EL (cell line): ENCODE measurements at regions not wholly inside any gene's neighbourhood (a gene's known extent, or its start where the extent isn't known, plus 50 kb on each side); places are given as distances from the start of the nearest gene placed in this dataset.

Experiments
- DNase-seq: peaks from one replicate; pipeline ENCODE4 v3.0.0-alpha.2; 2016

- DNase-seq = no peak
Measured at GRCh38 chr1:168920456-168921094, 185.9 kb upstream of the ATP1B1 start.

GRCh38 chr1:168921629-168922028 lies 184.9 kb upstream of the ATP1B1 start:
- DNase-seq = no peak

GRCh38 chr1:168923521-168924136 lies 182.9 kb upstream of the ATP1B1 start:
- DNase-seq = no peak

- DNase-seq = no peak
Measured at GRCh38 chr1:168924976-168925375, 181.5 kb upstream of the ATP1B1 start.

- DNase-seq = no peak
Measured at GRCh38 chr1:168926236-168926635, 180.3 kb upstream of the ATP1B1 start.

- DNase-seq = no peak
Measured at GRCh38 chr1:168932539-168932938, 174.0 kb upstream of the ATP1B1 start.

GRCh38 chr1:168933141-168933805 lies 173.2 kb upstream of the ATP1B1 start:
- no peak for DNase-seq

GRCh38 chr1:168939110-168939946 lies 167.2 kb upstream of the ATP1B1 start:
- DNase-seq = no peak

GRCh38 chr1:168939947-168940223 lies 166.6 kb upstream of the ATP1B1 start:
- DNase-seq = no peak

GRCh38 chr1:168941640-168942039 lies 164.8 kb upstream of the ATP1B1 start:
- DNase-seq = no peak

- DNase-seq = no peak
Measured at GRCh38 chr1:168942165-168942564, 164.3 kb upstream of the ATP1B1 start.

GRCh38 chr1:168945870-168946269 lies 160.6 kb upstream of the ATP1B1 start:
- DNase-seq = no peak

- no peak for DNase-seq
Measured at GRCh38 chr1:168947041-168947440, 159.4 kb upstream of the ATP1B1 start.

GRCh38 chr1:168949672-168950071 lies 156.8 kb upstream of the ATP1B1 start:
- no peak for DNase-seq

- no peak for DNase-seq
Measured at GRCh38 chr1:168957818-168958217, 148.7 kb upstream of the ATP1B1 start.

GRCh38 chr1:168958562-168959289 lies 147.8 kb upstream of the ATP1B1 start:
- DNase-seq = no peak

GRCh38 chr1:168959382-168959781 lies 147.1 kb upstream of the ATP1B1 start:
- DNase-seq = no peak

GRCh38 chr1:168960114-168960513 lies 146.4 kb upstream of the ATP1B1 start:
- no peak for DNase-seq

GRCh38 chr1:168960595-168960994 lies 145.9 kb upstream of the ATP1B1 start:
- no peak for DNase-seq

GRCh38 chr1:168963601-168964000 lies 142.9 kb upstream of the ATP1B1 start:
- no peak for DNase-seq

- no peak for DNase-seq
Measured at GRCh38 chr1:168964478-168964877, 142.0 kb upstream of the ATP1B1 start.

- DNase-seq = no peak
Measured at GRCh38 chr1:168966217-168966616, 140.3 kb upstream of the ATP1B1 start.

GRCh38 chr1:168966636-168967035 lies 139.9 kb upstream of the ATP1B1 start:
- DNase-seq = no peak
